ENCODE measurements at regions not wholly inside any gene's neighbourhood (a gene's known extent, or its start where the extent isn't known, plus 50 kb on each side); places are given as distances from the start of the nearest gene placed in this dataset.

DNA sequence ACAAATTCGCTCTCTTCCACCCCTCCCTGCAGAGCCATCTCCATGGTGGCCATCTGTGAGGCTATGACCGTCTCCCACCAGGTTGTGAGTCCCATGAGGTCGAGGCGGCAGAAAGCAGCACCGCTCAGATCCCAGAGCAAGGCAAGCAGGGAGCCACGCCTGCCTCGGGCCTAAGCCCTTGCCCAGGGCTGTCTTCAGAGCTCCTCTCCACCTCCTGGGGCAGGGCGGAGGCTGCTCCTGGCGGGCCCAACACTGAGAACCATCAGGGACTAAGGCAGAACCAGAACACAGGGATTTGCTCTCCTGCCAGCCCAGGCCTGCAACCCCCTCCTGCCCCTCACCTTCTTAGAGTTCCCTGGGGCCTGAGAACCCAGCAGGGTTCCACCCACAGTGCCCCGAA lies 80.9 kb upstream of the WNT11 start:
- TF ChIP-seq, protein P1, sequence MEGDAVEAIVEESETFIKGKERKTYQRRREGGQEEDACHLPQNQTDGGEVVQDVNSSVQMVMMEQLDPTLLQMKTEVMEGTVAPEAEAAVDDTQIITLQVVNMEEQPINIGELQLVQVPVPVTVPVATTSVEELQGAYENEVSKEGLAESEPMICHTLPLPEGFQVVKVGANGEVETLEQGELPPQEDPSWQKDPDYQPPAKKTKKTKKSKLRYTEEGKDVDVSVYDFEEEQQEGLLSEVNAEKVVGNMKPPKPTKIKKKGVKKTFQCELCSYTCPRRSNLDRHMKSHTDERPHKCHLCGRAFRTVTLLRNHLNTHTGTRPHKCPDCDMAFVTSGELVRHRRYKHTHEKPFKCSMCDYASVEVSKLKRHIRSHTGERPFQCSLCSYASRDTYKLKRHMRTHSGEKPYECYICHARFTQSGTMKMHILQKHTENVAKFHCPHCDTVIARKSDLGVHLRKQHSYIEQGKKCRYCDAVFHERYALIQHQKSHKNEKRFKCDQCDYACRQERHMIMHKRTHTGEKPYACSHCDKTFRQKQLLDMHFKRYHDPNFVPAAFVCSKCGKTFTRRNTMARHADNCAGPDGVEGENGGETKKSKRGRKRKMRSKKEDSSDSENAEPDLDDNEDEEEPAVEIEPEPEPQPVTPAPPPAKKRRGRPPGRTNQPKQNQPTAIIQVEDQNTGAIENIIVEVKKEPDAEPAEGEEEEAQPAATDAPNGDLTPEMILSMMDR (conservative IDR thresholded peaks at IDR 0.05; ENCODE audit: control insufficient read depth, insufficient read depth, low read depth, low read length), result no peak
- DNase-seq (ENCODE audit: low read depth), result no peak
- H3K4me3 ChIP-seq (ENCODE audit: control insufficient read depth, low read depth, low read length), result no peak overlapping the region

DNA sequence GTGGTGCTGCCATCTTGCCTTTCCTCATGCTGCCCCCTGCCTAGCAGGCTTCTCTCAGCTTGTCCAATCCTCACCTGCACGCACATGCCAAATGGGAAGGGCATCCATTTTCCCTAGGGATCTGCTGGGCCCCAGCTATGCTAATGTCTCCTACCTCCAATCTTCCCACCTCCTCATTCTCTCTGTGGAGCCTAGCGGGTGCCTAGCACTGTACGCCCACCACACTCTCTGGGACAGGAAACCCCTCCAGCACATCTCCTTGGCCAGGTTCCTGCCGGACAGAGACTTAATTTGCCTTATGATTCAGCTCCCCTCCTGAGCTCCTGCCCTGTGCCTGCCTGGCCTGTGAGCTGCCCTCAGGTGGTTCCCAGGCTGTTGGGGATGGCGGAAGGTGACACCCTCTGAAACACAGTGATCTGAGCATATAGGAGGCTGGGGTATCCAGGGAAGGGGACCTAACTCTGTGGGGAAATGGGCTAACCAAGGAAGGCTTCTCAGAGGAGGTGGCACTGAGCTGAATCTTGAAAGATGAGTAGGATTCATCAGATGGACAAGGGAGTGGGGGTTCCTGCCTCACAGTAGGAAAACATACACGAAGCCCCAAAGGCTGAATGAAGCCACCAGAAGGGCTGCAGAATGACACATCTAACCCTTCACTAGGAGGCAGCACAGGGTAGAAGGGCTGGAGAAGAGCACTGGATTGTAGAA lies 79.2 kb upstream of the WNT11 start:
- DNase-seq (ENCODE audit: low read depth), result no peak
- no peak overlapping the region for H3K4me3 ChIP-seq (ENCODE audit: control insufficient read depth, low read depth, low read length)
- TF ChIP-seq, protein P1 (conservative IDR thresholded peaks at IDR 0.05; ENCODE audit: control insufficient read depth, insufficient read depth, low read depth, low read length), result no peak

DNA sequence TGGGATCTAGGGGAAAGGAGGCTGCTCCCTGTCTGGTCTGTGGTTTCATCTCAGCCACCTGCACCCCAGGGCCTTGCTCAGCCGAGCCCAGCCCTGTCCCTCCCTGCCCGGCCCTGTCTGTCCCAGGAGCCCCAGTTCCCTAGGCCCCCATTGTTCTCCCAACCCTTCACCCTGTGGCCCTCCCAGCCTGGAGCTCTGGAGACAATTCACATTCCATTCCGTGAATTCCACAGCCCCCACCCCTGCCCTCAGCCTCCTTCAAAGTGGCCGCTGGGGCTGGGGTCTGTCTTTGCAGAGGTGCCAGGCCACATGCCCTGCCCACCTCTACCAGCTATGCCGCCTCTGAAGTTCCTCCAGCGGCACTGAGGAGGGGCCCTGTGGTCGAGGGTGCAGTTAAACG lies 77.9 kb upstream of the WNT11 start:
- H3K4me3 ChIP-seq (ENCODE audit: control insufficient read depth, low read depth, low read length), result no peak overlapping the region
- no peak for DNase-seq (ENCODE audit: low read depth)
- TF ChIP-seq, protein P1 (conservative IDR thresholded peaks at IDR 0.05; ENCODE audit: control insufficient read depth, insufficient read depth, low read depth, low read length), result no peak

DNA sequence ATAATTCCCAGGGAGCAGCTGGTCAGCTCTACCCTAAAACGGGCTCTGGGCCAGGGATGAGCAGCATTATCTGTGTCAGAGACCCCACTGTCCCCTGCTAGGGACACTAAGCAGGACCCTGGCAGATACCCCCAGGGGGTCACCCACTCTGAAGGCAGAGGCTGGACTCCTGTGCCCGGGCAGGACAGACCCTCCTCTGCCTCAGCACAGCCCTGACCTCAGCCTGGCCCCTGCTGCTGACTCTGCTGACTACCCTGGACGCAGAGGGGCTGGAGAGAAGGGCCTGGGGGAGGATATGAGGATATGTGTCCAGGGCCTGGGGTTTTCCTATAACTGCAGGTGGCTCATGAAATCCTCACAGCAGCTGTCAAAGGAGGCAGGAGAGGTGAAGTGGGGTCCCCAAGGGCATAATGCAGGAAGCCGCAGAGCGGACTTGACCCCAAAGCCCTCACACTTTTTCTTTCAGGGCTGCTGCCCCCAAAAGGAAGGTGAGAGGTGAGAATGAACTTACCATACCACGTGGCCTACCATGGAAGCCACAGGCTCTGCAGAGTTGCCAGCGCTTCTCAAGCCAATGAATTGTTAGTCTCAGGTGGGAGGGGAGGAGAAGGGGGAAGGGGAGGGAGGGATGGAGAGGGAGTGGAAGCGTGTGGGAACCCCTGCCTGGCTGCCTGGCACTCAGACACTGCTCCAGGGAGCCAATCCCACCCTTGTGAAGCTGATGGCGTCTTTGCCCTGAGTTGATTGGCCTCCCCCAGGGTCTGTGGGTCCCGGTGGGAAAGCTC lies 76.7 kb upstream of the WNT11 start:
- H3K4me3 ChIP-seq (ENCODE audit: control insufficient read depth, low read depth, low read length), result no peak overlapping the region
- TF ChIP-seq, protein P1 (conservative IDR thresholded peaks at IDR 0.05; ENCODE audit: control insufficient read depth, insufficient read depth, low read depth, low read length), result no peak
- no peak for DNase-seq (ENCODE audit: low read depth)

DNA sequence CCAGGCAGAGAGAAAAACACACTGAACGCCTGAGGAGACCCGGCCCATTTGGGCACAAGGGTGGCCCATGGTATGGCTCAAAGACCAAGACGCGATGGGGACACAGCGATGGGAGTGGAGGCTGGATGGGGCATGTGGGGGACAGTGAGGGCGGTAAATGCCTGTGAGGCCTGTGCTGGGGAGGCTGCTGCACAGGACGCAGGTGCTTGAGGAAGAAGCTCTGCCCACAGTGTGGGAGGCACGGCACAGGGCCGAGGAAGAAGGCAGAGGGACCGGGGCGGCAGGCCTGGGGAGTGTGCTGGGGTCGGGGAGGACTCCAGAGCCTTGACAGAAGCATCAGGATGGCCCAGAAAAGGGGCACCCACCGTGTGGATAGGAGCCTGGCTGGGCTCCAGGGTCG lies 75.9 kb upstream of the WNT11 start:
- TF ChIP-seq, protein P1 (conservative IDR thresholded peaks at IDR 0.05; ENCODE audit: control insufficient read depth, insufficient read depth, low read depth, low read length), result no peak
- H3K4me3 ChIP-seq (ENCODE audit: control insufficient read depth, low read depth, low read length), result no peak overlapping the region
- no peak for DNase-seq (ENCODE audit: low read depth)

DNA sequence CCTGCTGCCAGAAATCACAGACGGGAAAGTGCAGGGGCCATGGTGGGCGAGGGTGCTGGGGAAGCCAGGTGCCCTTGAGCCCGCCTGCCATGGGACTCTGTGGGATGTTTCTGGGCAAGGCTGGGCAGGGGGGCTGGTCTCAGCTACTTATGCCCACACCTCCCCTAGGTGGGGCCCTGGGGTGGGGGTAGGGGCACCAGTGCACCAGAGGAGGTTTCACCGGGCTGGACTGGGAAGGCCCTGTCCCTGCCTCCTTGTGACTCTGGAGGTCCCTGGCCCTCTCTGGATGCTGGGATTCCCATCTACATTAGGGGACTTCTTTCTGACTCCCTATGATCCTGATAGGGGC lies 75.2 kb upstream of the WNT11 start:
- TF ChIP-seq, protein P1 (conservative IDR thresholded peaks at IDR 0.05; ENCODE audit: control insufficient read depth, insufficient read depth, low read depth, low read length), result no peak
- no peak overlapping the region for H3K4me3 ChIP-seq (ENCODE audit: control insufficient read depth, low read depth, low read length)
- no peak for DNase-seq (ENCODE audit: low read depth)

All from fibroblast of mammary gland (primary cell).